Gastroesophageal sphincter (tissue), 4 donors: ENCODE measurements at regions not wholly inside any gene's neighbourhood (a gene's known extent, or its start where the extent isn't known, plus 50 kb on each side); places are given as distances from the start of the nearest gene placed in this dataset.

Experiments used
- ATAC-seq: fragments of 150-250 bp; one replicate; pipeline ENCODE4 v1.9.1; 2016; ENCODE audit warnings: mild to moderate bottlenecking, moderate library complexity
- H3K27ac ChIP-seq, 4 donors: fragments of 200-600 bp; sonication (generic) in 3 of 4; 1 replicate in 3 of 4; 2 replicates in 1 of 4; pipeline ENCODE4 v1.5.1; 2016 to 2019
- H3K27me3 ChIP-seq: fragments of 200-600 bp; sonication (generic); one replicate; pipeline ENCODE4 v1.5.1; 2019
- H3K36me3 ChIP-seq, 2 donors: fragments of 200-600 bp; sonication (generic); one replicate each; pipeline ENCODE4 v1.5.1; 2019; ENCODE audit warnings: control low read depth in 1 of 2
- H3K4me1 ChIP-seq, 3 donors: fragments of 200-600 bp; sonication (generic); 1 replicate in 2 of 3; 2 replicates in 1 of 3; pipeline ENCODE4 v1.5.1; 2016 to 2019; ENCODE audit warnings: control low read depth in 2 of 3
- H3K4me3 ChIP-seq, 2 donors: fragments of 200-600 bp; sonication (generic); one replicate each; pipeline ENCODE4 v1.5.1; 2019; ENCODE audit warnings: mild to moderate bottlenecking in 1 of 2, moderate library complexity in 1 of 2
- H3K9me3 ChIP-seq, 3 donors: fragments of 200-600 bp; sonication (generic); one replicate each; pipeline ENCODE4 v1.5.1; 2017 to 2019; ENCODE audit warnings: control low read depth in 2 of 3
- CTCF ChIP-seq, 4 experiments: fragments of 200-600 bp in 2 of 4; fragments of 450-650 bp in 2 of 4; sonication (generic) in 1 of 4; IDR thresholded peaks; one replicate each; pipeline ENCODE4 v1.5.1; 2017 to 2019; ENCODE audit warnings: antibody characterized with exemption in 4 of 4, mild to moderate bottlenecking in 2 of 4, moderate library complexity in 2 of 4
- EP300 ChIP-seq: sonication (generic); formaldehyde crosslinking; IDR thresholded peaks from one replicate; pipeline ENCODE4 v1.6.1; 2017; ENCODE audit warnings: antibody characterized with exemption, mild to moderate bottlenecking
- POLR2A ChIP-seq, 2 donors: fragments of 450-650 bp; IDR thresholded peaks; one replicate each; pipeline ENCODE4 v1.6.1; 2017; ENCODE audit warnings: antibody characterized with exemption in 2 of 2, mild to moderate bottlenecking in 2 of 2, moderate library complexity in 1 of 2
- POLR2AphosphoS5 ChIP-seq: sonication (generic); formaldehyde crosslinking; IDR thresholded peaks from one replicate; pipeline ENCODE4 v1.6.1; 2017; ENCODE audit warnings: antibody characterized with exemption
- WGBS, 2 donors: methylation state at CpG; one replicate each; pipeline ENCODE4 v1.1.5; 2018; ENCODE audit warnings: low coverage in 1 of 2; 5-methylcytosine and 5-hydroxymethylcytosine counted together

- TF ChIP-seq POLR2A (IDR thresholded peaks at IDR 0.05) (no peak), EP300 (no peak), POLR2AphosphoS5 (no peak), CTCF (IDR thresholded peaks at IDR 0.05) (no peak)
- Histone ChIP-seq H3K4me1 (no peaks in the 10 kb centered on the region), H3K27me3 (no peaks in the 10 kb centered on the region), H3K36me3 (no peaks in the 10 kb centered on the region), H3K9me3 (peaks cover 0 to 7% (median 0%) of the 10 kb centered on the region in 3 donors), H3K4me3 (no peak overlapping the region), H3K27ac (no peak overlapping the region)
- no peak for ATAC-seq
- 78 to 82% methylated on average over 4 to 5 of the region's 5 CpGs for WGBS, 2 donors
Observed at GRCh38 chr6:77133031-77133430, 330.3 kb downstream of the HTR1B start.

- TF ChIP-seq EP300 (no peak), CTCF (IDR thresholded peaks at IDR 0.05) (no peak), POLR2AphosphoS5 (no peak), POLR2A (IDR thresholded peaks at IDR 0.05) (no peak)
- Histone ChIP-seq H3K9me3 (peaks cover 0 to 7% (median 0%) of the 10 kb centered on the region in 3 donors), H3K27ac (no peak overlapping the region), H3K27me3 (no peaks in the 10 kb centered on the region), H3K4me3 (no peak overlapping the region), H3K36me3 (no peaks in the 10 kb centered on the region), H3K4me1 (no peaks in the 10 kb centered on the region)
- WGBS, 2 donors, result 93 to 100% methylated on average over 3 to 4 of the region's 4 CpGs
- no peak for ATAC-seq
Observed at GRCh38 chr6:77131426-77131825, 331.9 kb downstream of the HTR1B start.

GRCh38 chr6:77124604-77125003, 338.7 kb downstream of the HTR1B start:
- no peaks in the 10 kb centered on the region for H3K36me3 ChIP-seq
- WGBS, 2 donors, result no CpG with 5 or more reads among the region's 1 CpG
- TF ChIP-seq POLR2A (IDR thresholded peaks at IDR 0.05), result no peak

GRCh38 chr6:77123527-77123926, 339.8 kb downstream of the HTR1B start:
- H3K4me1 ChIP-seq, result no peaks in the 10 kb centered on the region
- TF ChIP-seq CTCF (IDR thresholded peaks at IDR 0.05) (no peak), POLR2AphosphoS5 (no peak), POLR2A (IDR thresholded peaks at IDR 0.05) (no peak), EP300 (no peak)
- WGBS, 2 donors, result 100% methylated on average over 1 of the region's 3 CpGs; no CpG with 5 or more reads in 1 of the 2 donors
- peaks cover 0 to under 1% (median 0%) of the 10 kb centered on the region in 3 donors for H3K9me3 ChIP-seq
- no peak overlapping the region for H3K4me3 ChIP-seq
- H3K27me3 ChIP-seq, result no peaks in the 10 kb centered on the region
- H3K36me3 ChIP-seq, result no peaks in the 10 kb centered on the region
- no peak overlapping the region for H3K27ac ChIP-seq
- ATAC-seq, result no peak

More at GRCh38 chr6:77124604-77125003, 338.7 kb downstream of the HTR1B start:
- no peak overlapping the region for H3K4me3 ChIP-seq
- no peak for ATAC-seq
- no peaks in the 10 kb centered on the region for H3K4me1 ChIP-seq
- H3K9me3 ChIP-seq, result peaks cover 0 to 7% (median 0%) of the 10 kb centered on the region in 3 donors
- H3K27me3 ChIP-seq, result no peaks in the 10 kb centered on the region
- H3K27ac ChIP-seq, result no peak overlapping the region

GRCh38 chr6:77106992-77107391, 356.3 kb downstream of the HTR1B start:
- H3K36me3 ChIP-seq, result no peaks in the 10 kb centered on the region
- no peaks in the 10 kb centered on the region for H3K4me1 ChIP-seq
- ATAC-seq, result no peak
- WGBS, 2 donors, result 48 to 59% methylated on average over 4 of the region's 4 CpGs
- TF ChIP-seq POLR2A (IDR thresholded peaks at IDR 0.05) (no peak), EP300 (no peak), POLR2AphosphoS5 (no peak), CTCF (IDR thresholded peaks at IDR 0.05) (no peak)
- no peaks in the 10 kb centered on the region for H3K27me3 ChIP-seq
- H3K27ac ChIP-seq, result no peak overlapping the region
- H3K9me3 ChIP-seq, result no peaks in the 10 kb centered on the region
- no peak overlapping the region for H3K4me3 ChIP-seq
